Chondrocyte (in vitro differentiated cells): ENCODE measurements at regions not wholly inside any gene's neighbourhood (a gene's known extent, or its start where the extent isn't known, plus 50 kb on each side); places are given as distances from the start of the nearest gene placed in this dataset.

ENCODE experiments used
- DNase-seq: peaks from one replicate; pipeline ENCODE4 v3.0.0; 2021; ENCODE audit warnings: mixed read lengths, low spot score
- H3K27ac Mint-ChIP-seq: one replicate; pipeline ENCODE4 v1.8.0; 2021; ENCODE audit warnings: mild to moderate bottlenecking, moderate library complexity, mixed read lengths; ENCODE audit not compliant: unreplicated experiment
- H3K27me3 Mint-ChIP-seq: 2 replicates; pipeline ENCODE4 v1.8.0; 2021; ENCODE audit warnings: low read depth, mixed read lengths
- H3K36me3 Mint-ChIP-seq: 2 replicates; pipeline ENCODE4 v1.8.0; 2021; ENCODE audit warnings: low read depth, mixed read lengths
- H3K4me1 Mint-ChIP-seq: 2 replicates; pipeline ENCODE4 v1.8.0; 2021; ENCODE audit warnings: low read depth, mild to moderate bottlenecking, mixed read lengths
- H3K4me3 Mint-ChIP-seq: one replicate; pipeline ENCODE4 v1.8.0; 2021; ENCODE audit warnings: mild to moderate bottlenecking, moderate library complexity, mixed read lengths; ENCODE audit not compliant: unreplicated experiment
- H3K9me3 Mint-ChIP-seq: 2 replicates; pipeline ENCODE4 v1.8.0; 2021; ENCODE audit warnings: low read depth, mixed read lengths
- TF ChIP-seq, protein P1 (sequence below): fragments of 200-600 bp; sonication (generic); IDR thresholded peaks from 2 replicates; pipeline ENCODE4 v1.5.0; 2021; ENCODE audit warnings: antibody characterized with exemption, mild to moderate bottlenecking, moderate library complexity

DNA sequence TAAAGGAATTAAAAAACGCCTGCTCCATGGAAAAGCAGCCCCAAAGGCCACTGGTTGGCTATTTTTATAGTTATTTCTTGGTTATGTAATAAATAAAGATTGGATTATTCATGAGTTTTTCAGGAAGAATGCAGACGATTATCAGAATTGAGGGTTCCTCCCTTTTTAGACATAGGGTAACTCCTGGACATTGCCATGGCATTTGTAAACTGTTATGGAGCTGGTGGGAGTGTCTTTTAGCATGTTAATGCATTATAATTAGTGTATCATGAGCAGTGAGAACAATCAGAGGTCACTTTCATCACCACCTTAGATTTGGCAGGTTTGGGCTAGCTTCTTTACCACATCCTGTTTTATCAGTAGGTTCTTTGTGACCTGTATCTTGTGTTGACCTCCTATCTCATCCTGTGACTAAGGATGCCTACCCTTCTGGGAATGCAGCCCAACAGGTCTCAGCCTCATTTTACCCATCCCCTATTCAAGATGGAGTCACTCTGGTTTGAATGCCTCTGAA lies 728.7 kb downstream of the GALC start:
- DNase-seq: no peak
- TF ChIP-seq, protein P1, sequence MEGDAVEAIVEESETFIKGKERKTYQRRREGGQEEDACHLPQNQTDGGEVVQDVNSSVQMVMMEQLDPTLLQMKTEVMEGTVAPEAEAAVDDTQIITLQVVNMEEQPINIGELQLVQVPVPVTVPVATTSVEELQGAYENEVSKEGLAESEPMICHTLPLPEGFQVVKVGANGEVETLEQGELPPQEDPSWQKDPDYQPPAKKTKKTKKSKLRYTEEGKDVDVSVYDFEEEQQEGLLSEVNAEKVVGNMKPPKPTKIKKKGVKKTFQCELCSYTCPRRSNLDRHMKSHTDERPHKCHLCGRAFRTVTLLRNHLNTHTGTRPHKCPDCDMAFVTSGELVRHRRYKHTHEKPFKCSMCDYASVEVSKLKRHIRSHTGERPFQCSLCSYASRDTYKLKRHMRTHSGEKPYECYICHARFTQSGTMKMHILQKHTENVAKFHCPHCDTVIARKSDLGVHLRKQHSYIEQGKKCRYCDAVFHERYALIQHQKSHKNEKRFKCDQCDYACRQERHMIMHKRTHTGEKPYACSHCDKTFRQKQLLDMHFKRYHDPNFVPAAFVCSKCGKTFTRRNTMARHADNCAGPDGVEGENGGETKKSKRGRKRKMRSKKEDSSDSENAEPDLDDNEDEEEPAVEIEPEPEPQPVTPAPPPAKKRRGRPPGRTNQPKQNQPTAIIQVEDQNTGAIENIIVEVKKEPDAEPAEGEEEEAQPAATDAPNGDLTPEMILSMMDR: no peak
- H3K9me3 Mint-ChIP-seq: peaks cover 31% of the 10 kb centered on the region
- no peaks in the 10 kb centered on the region for H3K27me3 Mint-ChIP-seq
- H3K36me3 Mint-ChIP-seq: no peaks in the 10 kb centered on the region
- H3K4me3 Mint-ChIP-seq: no peak overlapping the region
- H3K27ac Mint-ChIP-seq: no peak overlapping the region
- no peaks in the 10 kb centered on the region for H3K4me1 Mint-ChIP-seq

DNA sequence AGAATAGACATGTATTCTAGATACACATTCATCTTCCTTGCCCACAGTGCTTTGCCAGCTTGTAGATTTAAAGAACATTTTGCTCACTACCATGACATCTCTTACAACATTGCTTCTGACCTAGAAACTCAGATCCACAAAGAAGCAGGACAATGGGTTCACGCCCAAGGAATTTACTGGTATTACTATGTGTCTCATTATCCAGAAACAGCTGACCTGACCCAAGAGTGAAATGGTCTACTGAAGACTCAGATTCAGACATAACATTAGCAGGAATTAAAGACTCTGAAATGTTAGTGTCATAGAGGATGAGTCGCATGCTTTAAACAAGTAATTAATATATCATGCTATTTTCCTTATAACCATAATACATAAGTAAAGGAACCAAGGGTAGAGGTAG lies 731.4 kb downstream of the GALC start:
- TF ChIP-seq, protein P1: no peak
- Mint-ChIP-seq H3K9me3 (peaks cover 35% of the 10 kb centered on the region), H3K36me3 (no peaks in the 10 kb centered on the region), H3K27me3 (no peaks in the 10 kb centered on the region), H3K4me1 (no peaks in the 10 kb centered on the region), H3K4me3 (no peak overlapping the region), H3K27ac (no peak overlapping the region)
- no peak for DNase-seq

GRCh38 chr14:87260460-87260859 lies 732.5 kb downstream of the GALC start:
- H3K4me3 Mint-ChIP-seq: no peak overlapping the region
- no peak overlapping the region for H3K27ac Mint-ChIP-seq
- TF ChIP-seq, protein P1: no peak
- H3K4me1 Mint-ChIP-seq: no peaks in the 10 kb centered on the region
- H3K9me3 Mint-ChIP-seq: peaks cover 33% of the 10 kb centered on the region
- DNase-seq: no peak
- H3K36me3 Mint-ChIP-seq: no peaks in the 10 kb centered on the region
- no peaks in the 10 kb centered on the region for H3K27me3 Mint-ChIP-seq

DNA sequence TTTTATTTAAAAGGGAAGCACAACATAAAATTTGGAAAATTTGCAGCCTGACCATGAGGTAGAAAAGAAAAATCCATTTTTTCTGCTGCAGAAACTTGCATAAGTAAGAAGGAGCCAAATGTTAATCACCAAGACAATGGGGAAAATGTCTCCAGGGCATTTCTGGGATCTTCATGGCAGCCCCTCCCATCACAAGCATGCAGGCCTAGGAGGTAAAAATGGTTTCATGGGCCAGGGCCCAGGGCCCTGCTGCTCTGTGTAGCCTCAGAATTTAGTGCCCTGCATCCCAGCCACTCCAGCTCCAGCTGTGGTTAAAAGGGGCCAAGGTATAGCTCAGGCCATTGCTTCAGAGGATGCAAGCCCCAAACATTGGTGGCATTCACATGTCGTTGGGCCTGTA lies 735.6 kb downstream of the GALC start:
- H3K4me3 Mint-ChIP-seq: no peak overlapping the region
- H3K36me3 Mint-ChIP-seq: no peaks in the 10 kb centered on the region
- H3K9me3 Mint-ChIP-seq: peaks cover 15% of the 10 kb centered on the region
- TF ChIP-seq, protein P1: no peak
- H3K27ac Mint-ChIP-seq: no peak overlapping the region
- DNase-seq: no peak
- no peaks in the 10 kb centered on the region for H3K4me1 Mint-ChIP-seq
- no peaks in the 10 kb centered on the region for H3K27me3 Mint-ChIP-seq

GRCh38 chr14:87255058-87255457 lies 737.9 kb downstream of the GALC start:
- TF ChIP-seq, protein P1: no peak
- H3K36me3 Mint-ChIP-seq: no peaks in the 10 kb centered on the region
- H3K4me1 Mint-ChIP-seq: no peaks in the 10 kb centered on the region
- no peak for DNase-seq
- no peaks in the 10 kb centered on the region for H3K27me3 Mint-ChIP-seq
- no peak overlapping the region for H3K27ac Mint-ChIP-seq
- no peak overlapping the region for H3K4me3 Mint-ChIP-seq
- peaks cover 15% of the 10 kb centered on the region for H3K9me3 Mint-ChIP-seq
